ENCODE measurements at regions not wholly inside any gene's neighbourhood (a gene's known extent, or its start where the extent isn't known, plus 50 kb on each side); places are given as distances from the start of the nearest gene placed in this dataset.

DNA sequence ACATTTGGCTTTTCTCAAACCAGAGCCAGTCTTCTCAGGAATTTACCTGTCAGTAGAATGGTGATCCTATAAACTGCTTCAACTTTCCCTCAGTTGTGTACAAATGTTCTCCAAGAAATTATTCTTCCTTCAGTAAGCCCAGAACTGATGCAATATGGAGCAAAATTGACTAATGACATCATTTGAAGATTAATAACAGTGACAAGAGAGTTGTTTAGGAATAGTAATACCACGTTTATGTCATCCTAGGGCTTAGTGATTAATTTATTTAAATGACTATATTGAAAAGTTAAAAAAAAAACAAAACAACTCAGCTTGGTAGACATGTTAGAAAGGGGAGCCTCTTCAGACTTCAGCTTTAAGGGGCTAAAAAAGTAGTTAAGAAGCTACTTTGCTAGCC, 933.2 kb downstream of the GATA3 start:
- TF ChIP-seq, protein P1, sequence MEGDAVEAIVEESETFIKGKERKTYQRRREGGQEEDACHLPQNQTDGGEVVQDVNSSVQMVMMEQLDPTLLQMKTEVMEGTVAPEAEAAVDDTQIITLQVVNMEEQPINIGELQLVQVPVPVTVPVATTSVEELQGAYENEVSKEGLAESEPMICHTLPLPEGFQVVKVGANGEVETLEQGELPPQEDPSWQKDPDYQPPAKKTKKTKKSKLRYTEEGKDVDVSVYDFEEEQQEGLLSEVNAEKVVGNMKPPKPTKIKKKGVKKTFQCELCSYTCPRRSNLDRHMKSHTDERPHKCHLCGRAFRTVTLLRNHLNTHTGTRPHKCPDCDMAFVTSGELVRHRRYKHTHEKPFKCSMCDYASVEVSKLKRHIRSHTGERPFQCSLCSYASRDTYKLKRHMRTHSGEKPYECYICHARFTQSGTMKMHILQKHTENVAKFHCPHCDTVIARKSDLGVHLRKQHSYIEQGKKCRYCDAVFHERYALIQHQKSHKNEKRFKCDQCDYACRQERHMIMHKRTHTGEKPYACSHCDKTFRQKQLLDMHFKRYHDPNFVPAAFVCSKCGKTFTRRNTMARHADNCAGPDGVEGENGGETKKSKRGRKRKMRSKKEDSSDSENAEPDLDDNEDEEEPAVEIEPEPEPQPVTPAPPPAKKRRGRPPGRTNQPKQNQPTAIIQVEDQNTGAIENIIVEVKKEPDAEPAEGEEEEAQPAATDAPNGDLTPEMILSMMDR (IDR thresholded peaks at IDR 0.05): no peak
- no peak for TF ChIP-seq POLR2A (IDR thresholded peaks at IDR 0.05)
